Urinary bladder (tissue), 3 donors: ENCODE measurements at regions not wholly inside any gene's neighbourhood (a gene's known extent, or its start where the extent isn't known, plus 50 kb on each side); places are given as distances from the start of the nearest gene placed in this dataset.

Experiments used
- DNase-seq: peaks from one replicate; pipeline ENCODE4 v3.0.0-alpha.2; 2015; ENCODE audit errors: extremely low spot score
- H3K27ac ChIP-seq: one replicate; pipeline ENCODE4 v1.5.1; 2013; ENCODE audit warnings: low read depth, mild to moderate bottlenecking, moderate library complexity
- H3K36me3 ChIP-seq: one replicate; pipeline ENCODE4 v1.6.1; 2013; ENCODE audit warnings: mild to moderate bottlenecking, moderate library complexity; ENCODE audit not compliant: insufficient read depth
- H3K4me1 ChIP-seq: one replicate; pipeline ENCODE4 v1.6.1; 2013; ENCODE audit warnings: mild to moderate bottlenecking, moderate library complexity; ENCODE audit not compliant: insufficient read depth
- H3K4me3 ChIP-seq: one replicate; pipeline ENCODE4 v1.5.1; 2013; ENCODE audit warnings: low read depth, low read length
- WGBS: extraction: QIAGEN DNeasy Blood & Tissue Kit; methylation state at CpG from one replicate; pipeline ENCODE4 v1.1.7; 2013; 5-methylcytosine and 5-hydroxymethylcytosine counted together
- donor health status: healthy with polysubstance abuse.
- donor health status: healthy.

DNA sequence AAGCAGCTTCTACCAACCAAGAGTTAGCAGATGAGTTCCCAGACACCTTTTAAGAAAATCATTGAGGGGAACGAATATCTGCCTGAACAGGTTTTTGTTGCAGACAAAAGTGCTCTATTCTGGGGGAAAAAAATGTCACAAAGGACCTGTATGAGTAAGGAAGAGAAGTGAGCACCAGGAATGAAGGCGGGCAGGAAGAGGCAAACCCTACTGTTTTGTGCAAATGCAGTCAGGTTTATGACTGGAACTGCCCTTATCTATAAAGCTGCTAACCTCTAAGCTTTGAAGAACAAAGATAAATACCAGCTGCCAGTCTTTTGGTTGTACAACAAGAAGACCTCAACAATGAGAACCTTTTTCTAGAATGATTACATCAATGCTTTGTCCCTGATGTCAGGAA lies 292.4 kb upstream of the SP4 start:
- WGBS = 73% methylated on average over 2 of the region's 2 CpGs

GRCh38 chr7:21137640-21138039 lies 290.2 kb upstream of the SP4 start:
- H3K36me3 ChIP-seq = no peaks in the 10 kb centered on the region
- 81% methylated on average over 3 of the region's 3 CpGs for WGBS
- no peak overlapping the region for H3K4me3 ChIP-seq
- H3K4me1 ChIP-seq = no peaks in the 10 kb centered on the region
- no peak for DNase-seq
- H3K27ac ChIP-seq = no peak overlapping the region

More for the DNA sequence above, 292.4 kb upstream of the SP4 start:
- Histone ChIP-seq H3K27ac (no peak overlapping the region), H3K4me1 (no peaks in the 10 kb centered on the region), H3K4me3 (no peak overlapping the region), H3K36me3 (no peaks in the 10 kb centered on the region)
- DNase-seq = no peak

DNA sequence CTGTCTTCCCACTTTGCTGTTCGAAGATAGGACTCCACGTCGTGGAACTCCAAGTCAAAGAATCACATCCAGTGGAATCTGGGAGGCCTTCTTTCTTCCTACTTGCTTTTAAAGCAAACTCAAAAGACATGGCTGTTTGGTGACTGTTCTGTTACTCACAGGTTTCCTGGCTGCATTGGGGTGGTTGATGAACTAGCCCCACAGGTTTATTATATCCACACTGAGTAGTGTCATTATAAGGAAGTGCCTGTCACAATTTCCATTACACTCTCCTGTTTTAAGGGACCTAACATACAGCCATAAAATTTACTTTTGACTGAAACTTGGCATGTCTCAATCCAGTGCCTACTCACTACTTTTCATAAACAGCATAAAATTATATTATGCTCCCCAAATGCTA lies 287.3 kb upstream of the SP4 start:
- no peak for DNase-seq
- H3K36me3 ChIP-seq = no peaks in the 10 kb centered on the region
- no peak overlapping the region for H3K4me3 ChIP-seq
- no peaks in the 10 kb centered on the region for H3K4me1 ChIP-seq
- 85% methylated on average over 3 of the region's 3 CpGs for WGBS
- no peak overlapping the region for H3K27ac ChIP-seq

- H3K36me3 ChIP-seq = no peaks in the 10 kb centered on the region
- no peak overlapping the region for H3K27ac ChIP-seq
- no peak overlapping the region for H3K4me3 ChIP-seq
- no peaks in the 10 kb centered on the region for H3K4me1 ChIP-seq
- WGBS = 47% methylated on average over 3 of the region's 3 CpGs
- DNase-seq = no peak
Measured at GRCh38 chr7:21141476-21141875, 286.4 kb upstream of the SP4 start.

- no peak overlapping the region for H3K4me3 ChIP-seq
- WGBS = 86% methylated on average over 8 of the region's 8 CpGs
- H3K27ac ChIP-seq = no peak overlapping the region
- H3K36me3 ChIP-seq = no peaks in the 10 kb centered on the region
- H3K4me1 ChIP-seq = no peaks in the 10 kb centered on the region
- DNase-seq = no peak
Measured at GRCh38 chr7:21142081-21142480, 285.8 kb upstream of the SP4 start.

GRCh38 chr7:21146642-21147423 lies 281.1 kb upstream of the SP4 start:
- DNase-seq = no peak
- Histone ChIP-seq H3K27ac (no peak overlapping the region), H3K4me1 (no peaks in the 10 kb centered on the region), H3K36me3 (no peaks in the 10 kb centered on the region), H3K4me3 (no peak overlapping the region)
- WGBS = 65% methylated on average over 14 of the region's 14 CpGs

DNA sequence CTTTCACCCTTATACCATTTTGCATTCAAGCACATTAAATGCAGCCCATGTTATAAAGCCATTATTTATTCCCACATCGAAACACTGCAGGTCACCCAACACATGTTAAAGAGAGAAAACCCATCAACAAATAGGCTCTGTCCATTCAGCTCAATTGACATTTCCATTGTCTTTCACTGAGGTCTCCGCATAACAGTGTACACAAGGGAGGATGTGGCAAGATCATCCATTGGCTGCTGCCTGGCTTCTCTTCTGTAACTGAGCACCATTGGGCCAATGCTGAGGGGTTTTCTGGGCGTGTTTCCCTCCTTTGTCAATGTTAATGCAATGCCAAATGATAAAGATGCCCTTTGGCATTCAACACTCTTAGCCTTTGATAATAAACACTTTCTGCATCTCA lies 278.1 kb upstream of the SP4 start:
- H3K27ac ChIP-seq = no peak overlapping the region
- WGBS = 85% methylated on average over 3 of the region's 3 CpGs
- no peaks in the 10 kb centered on the region for H3K36me3 ChIP-seq
- DNase-seq = no peak
- no peaks in the 10 kb centered on the region for H3K4me1 ChIP-seq
- no peak overlapping the region for H3K4me3 ChIP-seq

DNA sequence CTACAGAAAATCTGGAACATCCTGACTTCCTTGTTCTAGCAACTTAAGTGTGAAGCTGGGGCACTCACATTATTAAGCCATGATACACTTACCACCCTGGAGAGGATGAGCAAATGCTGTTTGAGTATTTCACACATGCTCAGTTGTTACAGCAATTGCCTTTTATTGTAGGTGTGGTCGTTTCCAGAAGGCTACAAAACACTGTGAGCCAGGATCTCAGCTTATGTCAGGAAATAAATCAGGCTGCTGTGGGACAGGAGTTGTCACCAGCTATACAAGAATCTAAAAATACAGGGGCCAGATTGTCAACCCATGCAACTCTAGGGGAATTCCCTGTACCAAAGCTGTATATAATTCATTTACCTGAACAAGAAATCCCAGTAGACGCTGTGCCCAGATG lies 273.3 kb upstream of the SP4 start:
- 54% methylated on average over 2 of the region's 2 CpGs for whole genome bisulfite sequencing

DNA sequence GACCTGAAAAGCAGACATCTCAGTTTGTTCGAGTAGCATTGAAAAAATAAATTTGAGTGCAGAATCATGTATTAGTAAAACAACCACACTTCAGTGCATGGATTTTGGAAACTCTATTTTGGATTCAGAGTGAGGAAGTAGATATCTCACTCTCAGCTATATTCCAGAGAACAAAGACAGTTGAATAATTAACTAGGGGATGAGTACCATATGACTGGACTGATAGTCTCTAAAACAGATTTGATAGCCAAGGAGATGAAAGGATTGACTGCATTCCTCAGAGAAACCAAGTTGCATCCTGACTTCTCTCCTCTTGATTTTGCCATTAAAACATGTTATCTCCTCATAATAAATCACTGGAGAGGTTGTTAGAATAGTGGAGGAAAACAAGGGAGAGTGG lies 268.4 kb upstream of the SP4 start:
- 83% methylated on average over 1 of the region's 1 CpG for WGBS
- H3K36me3 ChIP-seq = no peaks in the 10 kb centered on the region
- H3K4me1 ChIP-seq = no peaks in the 10 kb centered on the region
- no peak overlapping the region for H3K27ac ChIP-seq
- H3K4me3 ChIP-seq = no peak overlapping the region
- no peak for DNase-seq

More for the DNA sequence above, 273.3 kb upstream of the SP4 start:
- Histone ChIP-seq H3K36me3 (no peaks in the 10 kb centered on the region), H3K4me1 (no peaks in the 10 kb centered on the region), H3K27ac (no peak overlapping the region), H3K4me3 (no peak overlapping the region)
- no peak for DNase-seq

DNA sequence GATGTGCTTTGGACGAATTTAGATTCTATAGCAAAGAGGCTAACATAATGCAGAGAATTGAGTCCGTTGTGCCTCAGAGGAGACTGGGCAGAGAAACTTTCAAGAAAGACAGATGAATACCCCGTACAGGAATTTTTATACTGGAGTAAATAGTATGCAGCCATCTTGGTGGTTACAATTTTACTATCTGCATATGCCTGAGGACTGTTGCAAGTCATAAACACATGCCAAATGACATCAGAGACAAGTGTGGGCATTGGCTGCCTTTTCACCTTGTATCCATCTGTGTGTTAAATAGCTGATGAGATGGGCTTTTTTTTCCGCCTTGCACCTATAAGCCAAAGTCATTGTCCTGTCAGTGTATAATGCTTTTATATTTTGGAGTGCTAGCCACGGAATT lies 267.5 kb upstream of the SP4 start:
- Histone ChIP-seq H3K27ac (no peak overlapping the region), H3K4me3 (no peak overlapping the region), H3K36me3 (no peaks in the 10 kb centered on the region), H3K4me1 (no peaks in the 10 kb centered on the region)
- no peak for DNase-seq
- WGBS = 81% methylated on average over 5 of the region's 5 CpGs

- DNase-seq = no peak
- WGBS = 80% methylated on average over 2 of the region's 2 CpGs
- H3K36me3 ChIP-seq = no peaks in the 10 kb centered on the region
- H3K4me3 ChIP-seq = no peak overlapping the region
- no peaks in the 10 kb centered on the region for H3K4me1 ChIP-seq
- no peak overlapping the region for H3K27ac ChIP-seq
Measured at GRCh38 chr7:21167942-21168341, 259.9 kb upstream of the SP4 start.

- WGBS = 30% methylated on average over 30 of the region's 30 CpGs
- no peak for DNase-seq
- Histone ChIP-seq H3K4me1 (no peaks in the 10 kb centered on the region), H3K4me3 (no peak overlapping the region), H3K27ac (no peak overlapping the region), H3K36me3 (no peaks in the 10 kb centered on the region)
Measured at GRCh38 chr7:21169667-21170580, 258.0 kb upstream of the SP4 start.

- no peak overlapping the region for H3K4me3 ChIP-seq
- H3K36me3 ChIP-seq = no peaks in the 10 kb centered on the region
- WGBS = 74% methylated on average over 6 of the region's 6 CpGs
- no peak for DNase-seq
- H3K27ac ChIP-seq = no peak overlapping the region
- H3K4me1 ChIP-seq = no peaks in the 10 kb centered on the region
Measured at GRCh38 chr7:21172800-21173199, 255.1 kb upstream of the SP4 start.

DNA sequence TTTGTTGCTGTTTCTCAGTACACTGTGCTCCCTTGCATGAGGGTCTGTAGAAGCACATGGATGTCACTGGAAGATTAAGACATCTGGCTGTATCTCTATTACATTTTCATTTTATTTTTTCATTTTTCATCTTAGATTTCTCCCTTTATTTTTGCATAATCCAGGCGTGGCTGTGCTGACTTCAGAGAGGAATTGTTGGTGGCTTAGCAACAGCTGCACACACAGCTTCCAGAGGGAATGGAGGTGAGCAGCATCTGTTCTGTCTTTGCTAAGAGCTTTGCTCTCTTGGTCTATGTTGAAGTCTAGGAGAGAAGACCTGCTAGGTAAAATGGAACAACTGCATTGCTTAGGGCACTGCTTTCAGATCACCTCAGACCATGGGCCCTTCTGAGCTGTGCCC lies 254.4 kb upstream of the SP4 start:
- H3K4me3 ChIP-seq = no peak overlapping the region
- no peak overlapping the region for H3K27ac ChIP-seq
- DNase-seq = no peak
- WGBS = 71% methylated on average over 1 of the region's 1 CpG
- no peaks in the 10 kb centered on the region for H3K36me3 ChIP-seq
- H3K4me1 ChIP-seq = no peaks in the 10 kb centered on the region
